GM12878 (cell line): ENCODE measurements at regions not wholly inside any gene's neighbourhood (a gene's known extent, or its start where the extent isn't known, plus 50 kb on each side); places are given as distances from the start of the nearest gene placed in this dataset.

Experiments
- ATAC-seq: fragments of 200-7000 bp; cut with Tn5 transposase; 3 replicates; pipeline ENCODE4 v1.9.1; 2020; ENCODE audit warnings: mild to moderate bottlenecking, moderate library complexity
- BruUV-seq: library from RNA; stranded (reverse); fragments of 400-500 nt; replicated peaks from 2 replicates; lab custom pipeline; 2021; lab: Mats Ljungman, UMichigan
- CTCF ChIA-PET: fragments of 300-600 bp; sonication (Branson Sonifier 250); formaldehyde crosslinking; extraction: SDS; loops from one replicate; lab custom pipeline; 2021; ENCODE audit warnings: inconsistent platforms; lab: Yijun Ruan, JAX
- POLR2A ChIA-PET: fragments of 350-600 bp; formaldehyde crosslinking; extraction: SDS; loops from one replicate; lab custom pipeline; 2021; ENCODE audit warnings: inconsistent platforms; lab: Charles Lee
- RAD21 ChIA-PET: fragments of 300-600 bp; sonication (Branson Sonifier 250); formaldehyde crosslinking; loops from one replicate; lab custom pipeline; 2023; ENCODE audit warnings: antibody characterized with exemption; ENCODE audit not compliant: unreplicated experiment; lab: Charles Lee
- SMC1A ChIA-PET: fragments of 300-600 bp; sonication (Branson Sonifier 250); formaldehyde crosslinking; loops from one replicate; lab custom pipeline; 2023; ENCODE audit not compliant: unreplicated experiment, uncharacterized antibody; lab: Charles Lee
- DNase-seq: peaks from one replicate; pipeline ENCODE4 v3.0.0-alpha.2; 2011; ENCODE audit warnings: low read depth, low spot score
- FAIRE-seq: peaks from 3 replicates; lab custom pipeline; 2011; peaks lifted over from hg19 to GRCh38; lab: Jason Lieb, UNC
- H2AFZ ChIP-seq: 2 replicates; pipeline ENCODE4 v1.6.0; 2011; ENCODE audit warnings: low read depth, low read length, control low read depth; ENCODE audit not compliant: control insufficient read depth
- H3K27ac ChIP-seq: 2 replicates; pipeline ENCODE4 v1.5.1; 2011; ENCODE audit warnings: control low read depth; ENCODE audit not compliant: control insufficient read depth, insufficient read depth
- H3K27me3 ChIP-seq, 2 experiments: replicated peaks in 1 of 2; 2 replicates each; pipeline versions ENCODE4 v1.6.0 to v1.6.1; 2011; ENCODE audit warnings: low read length in 1 of 2; ENCODE audit not compliant: control insufficient read depth in 2 of 2, insufficient read depth in 2 of 2
- H3K36me3 ChIP-seq, 2 experiments: 2 replicates each; pipeline ENCODE4 v1.5.1; 2011; ENCODE audit warnings: low read length in 1 of 2; ENCODE audit not compliant: control insufficient read depth in 2 of 2, insufficient read depth in 2 of 2
- H3K4me1 ChIP-seq: 2 replicates; pipeline ENCODE4 v1.6.1; 2011; ENCODE audit warnings: mild to moderate bottlenecking, low read length, moderate library complexity, mixed read lengths; ENCODE audit not compliant: control insufficient read depth, insufficient read depth
- H3K4me2 ChIP-seq: 2 replicates; pipeline ENCODE4 v1.6.0; 2011; ENCODE audit warnings: control low read depth; ENCODE audit not compliant: control insufficient read depth, insufficient read depth
- H3K4me3 ChIP-seq: fragments of 200-600 bp; sonication (generic); 2 replicates; pipeline ENCODE4 v1.5.1; 2016
- H3K79me2 ChIP-seq: 2 replicates; pipeline ENCODE4 v1.6.0; 2011; ENCODE audit warnings: low read length; ENCODE audit not compliant: control insufficient read depth, insufficient read depth
- H3K9ac ChIP-seq: 2 replicates; pipeline ENCODE4 v1.8.0; 2011; ENCODE audit warnings: low read length, control low read depth, mixed read lengths; ENCODE audit not compliant: control insufficient read depth, insufficient read depth
- H3K9me3 ChIP-seq: replicated peaks from 3 replicates; pipeline ENCODE4 v1.5.1; 2011; ENCODE audit warnings: mild to moderate bottlenecking, low read length; ENCODE audit not compliant: control insufficient read depth, insufficient read depth
- H4K20me1 ChIP-seq: 2 replicates; pipeline ENCODE4 v1.6.0; 2011; ENCODE audit not compliant: control insufficient read depth, insufficient read depth
- BCL3 ChIP-seq: IDR thresholded peaks from 2 replicates; pipeline ENCODE4 v1.6.1; 2011; ENCODE audit warnings: borderline replicate concordance, low read depth, mild to moderate bottlenecking, moderate library complexity, low read length; ENCODE audit not compliant: insufficient read depth, poor library complexity, severe bottlenecking
- IRF4 ChIP-seq: IDR thresholded peaks from 2 replicates; pipeline ENCODE4 v1.6.1; 2011; ENCODE audit warnings: low read depth, low read length
- RFX5 ChIP-seq: IDR thresholded peaks from 2 replicates; pipeline ENCODE4 v1.6.1; 2011; ENCODE audit warnings: low read depth, low read length, improper control_type of control experiment
- SIX5 ChIP-seq: IDR thresholded peaks from 2 replicates; pipeline ENCODE4 v1.6.1; 2011; ENCODE audit warnings: mild to moderate bottlenecking, low read depth, low read length, moderate library complexity; ENCODE audit not compliant: severe bottlenecking
- SKIL ChIP-seq: fragments of 450-650 bp; IDR thresholded peaks from 2 replicates; pipeline ENCODE4 v1.6.1; 2017; ENCODE audit warnings: mild to moderate bottlenecking, low read depth, inconsistent platforms; ENCODE audit not compliant: poor library complexity, severe bottlenecking
- SP1 ChIP-seq: IDR thresholded peaks from one replicate; pipeline ENCODE4 v1.6.1; 2011; ENCODE audit warnings: low read depth, low read length
- SUZ12 ChIP-seq: fragments of 200-600 bp; sonication (generic); IDR thresholded peaks from one replicate; pipeline ENCODE4 v1.6.1; 2018; ENCODE audit warnings: antibody characterized with exemption, mild to moderate bottlenecking; ENCODE audit not compliant: unreplicated experiment
- in situ Hi-C: fragments of 300-500 bp; cut with MboI; formaldehyde crosslinking; loops from 9 replicates; pipeline ENCODE4 v1.14.3; 2018; ENCODE audit warnings: mixed read lengths
- intact Hi-C: fragments of 100-400 bp; cut with micrococcal nuclease; formaldehyde crosslinking; loops from one replicate; pipeline ENCODE4 v1.14.2; 2022; ENCODE audit not compliant: unreplicated experiment

GRCh38 chr11:29634744-29635143, 382.1 kb downstream of the KCNA4 start (continued):
- no peak for TF ChIP-seq SKIL
- no peak for TF ChIP-seq BCL3
- no peak for TF ChIP-seq RFX5
- no peak for TF ChIP-seq SP1
- TF ChIP-seq SIX5, result no peak

- in situ Hi-C loops (no loop called here), intact Hi-C loops (no loop called here)
- no peaks in the 10 kb centered on the region for H3K79me2 ChIP-seq
- no peak overlapping the region for H3K9ac ChIP-seq
- no peaks in the 10 kb centered on the region for H3K4me1 ChIP-seq
- DNase-seq (no peak), ATAC-seq (no peak), FAIRE-seq (no peak)
- RAD21 ChIA-PET, result no interaction called here
- no TSS peak for BruUV-seq
- H3K4me2 ChIP-seq, result no peak overlapping the region
- no peak overlapping the region for H3K27ac ChIP-seq
- H3K36me3 ChIP-seq, result no peaks in the 10 kb centered on the region
- no peaks in the 10 kb centered on the region for H4K20me1 ChIP-seq
- no peak overlapping the region for H3K4me3 ChIP-seq
- no peak overlapping the region for H2AFZ ChIP-seq
- POLR2A ChIA-PET, result no interaction called here
- no peaks in the 10 kb centered on the region for H3K27me3 ChIP-seq
- H3K9me3 ChIP-seq, result no peaks in the 10 kb centered on the region
- TF ChIP-seq IRF4, result no peak
- TF ChIP-seq SUZ12, result no peak
- CTCF ChIA-PET, result no interaction called here
- SMC1A ChIA-PET, result no interaction called here
Measured at GRCh38 chr11:29634244-29634643, 382.6 kb downstream of the KCNA4 start.
